ENCODE measurements at regions not wholly inside any gene's neighbourhood (a gene's known extent, or its start where the extent isn't known, plus 50 kb on each side); places are given as distances from the start of the nearest gene placed in this dataset.
A peak's percentile ranks its signal among the peaks of the same experiment; 100 is the strongest.

GRCh38 chr12:131217024-131217586 is 263.4 kb downstream of the ADGRD1 start:
- TF ChIP-seq CTCF (IDR thresholded peaks at IDR 0.05; ENCODE audit: control extremely low read depth, extremely low read depth): no peak
- WGBS, 2 donors: 46 to 54% methylated on average over 22 of the region's 22 CpGs
- H3K9me3 ChIP-seq (ENCODE audit: control insufficient read depth in 4 of 4, insufficient read depth in 3 of 4, low read length in 3 of 4): peaks cover 0 to 7% (median 0%) of the 10 kb centered on the region in 4 donors

GRCh38 chr12:131218026-131218922 is 264.6 kb downstream of the ADGRD1 start:
- Histone ChIP-seq H3K9ac (ENCODE audit: insufficient read depth in 1 of 2, low read length in 2 of 2) (no peak overlapping the region), H3K27me3 (ENCODE audit: control insufficient read depth in 3 of 3, insufficient read depth in 3 of 3, low read length in 2 of 3) (peaks cover 0 to 7% (median 5%) of the 10 kb centered on the region in 3 donors), H3K36me3 (ENCODE audit: control insufficient read depth in 4 of 4, insufficient read depth in 4 of 4, low read length in 4 of 4) (no peaks in the 10 kb centered on the region), H3K4me3 (no peak overlapping the region), H3K9me3 (ENCODE audit: control insufficient read depth in 4 of 4, insufficient read depth in 3 of 4, low read length in 3 of 4) (peaks cover 0 to 6% (median 0%) of the 10 kb centered on the region in 4 donors), H3K27ac (ENCODE audit: low read depth in 1 of 2, low read length in 1 of 2) (no peak overlapping the region), H3K4me1 (ENCODE audit: control insufficient read depth in 5 of 5, insufficient read depth in 5 of 5, low read length in 5 of 5) (peaks cover 0 to 8% (median 3%) of the 10 kb centered on the region in 5 donors)
- 58 to 59% methylated on average over 27 of the region's 27 CpGs for WGBS, 2 donors
- DNase-seq (peak; percentile 47 to 70 (median 68)), ATAC-seq (ENCODE audit: insufficient read depth, low FRiP score) (no peak)
- TF ChIP-seq CTCF (IDR thresholded peaks at IDR 0.05; ENCODE audit: control extremely low read depth, extremely low read depth): no peak

More at GRCh38 chr12:131217024-131217586, 263.4 kb downstream of the ADGRD1 start:
- no peaks in the 10 kb centered on the region for H3K36me3 ChIP-seq (ENCODE audit: control insufficient read depth in 4 of 4, insufficient read depth in 4 of 4, low read length in 4 of 4)
- ATAC-seq (ENCODE audit: insufficient read depth, low FRiP score) (no peak), DNase-seq (peak in 2 of 3 donors; percentile 20 to 55)
- no peak overlapping the region for H3K9ac ChIP-seq (ENCODE audit: insufficient read depth in 1 of 2, low read length in 2 of 2)
- peaks cover 0 to 7% (median 5%) of the 10 kb centered on the region in 3 donors for H3K27me3 ChIP-seq (ENCODE audit: control insufficient read depth in 3 of 3, insufficient read depth in 3 of 3, low read length in 2 of 3)
- H3K4me3 ChIP-seq: no peak overlapping the region
- H3K27ac ChIP-seq (ENCODE audit: low read depth in 1 of 2, low read length in 1 of 2): no peak overlapping the region
- peaks cover 0 to 6% (median 0%) of the 10 kb centered on the region in 5 donors for H3K4me1 ChIP-seq (ENCODE audit: control insufficient read depth in 5 of 5, insufficient read depth in 5 of 5, low read length in 5 of 5)

GRCh38 chr12:131218923-131219669 is 265.4 kb downstream of the ADGRD1 start:
- no peak for DNase-seq
- peaks cover 0 to 8% (median 3%) of the 10 kb centered on the region in 5 donors for H3K4me1 ChIP-seq (ENCODE audit: control insufficient read depth in 5 of 5, insufficient read depth in 5 of 5, low read length in 5 of 5)
- H3K27me3 ChIP-seq (ENCODE audit: control insufficient read depth in 3 of 3, insufficient read depth in 3 of 3, low read length in 2 of 3): peaks cover 0 to 7% (median 5%) of the 10 kb centered on the region in 3 donors
- H3K9me3 ChIP-seq (ENCODE audit: control insufficient read depth in 4 of 4, insufficient read depth in 3 of 4, low read length in 3 of 4): peaks cover 0 to 1% (median 0%) of the 10 kb centered on the region in 4 donors
- H3K4me3 ChIP-seq: no peak overlapping the region
- 42 to 60% methylated on average over 15 of the region's 15 CpGs for WGBS, 2 donors
- TF ChIP-seq CTCF (IDR thresholded peaks at IDR 0.05; ENCODE audit: control extremely low read depth, extremely low read depth): no peak
- H3K27ac ChIP-seq (ENCODE audit: low read depth in 1 of 2, low read length in 1 of 2): no peak overlapping the region
- no peak for ATAC-seq (ENCODE audit: insufficient read depth, low FRiP score)
- H3K36me3 ChIP-seq (ENCODE audit: control insufficient read depth in 4 of 4, insufficient read depth in 4 of 4, low read length in 4 of 4): no peaks in the 10 kb centered on the region
- no peak overlapping the region for H3K9ac ChIP-seq (ENCODE audit: insufficient read depth in 1 of 2, low read length in 2 of 2)
